ENCODE measurements at regions not wholly inside any gene's neighbourhood (a gene's known extent, or its start where the extent isn't known, plus 50 kb on each side); places are given as distances from the start of the nearest gene placed in this dataset.

DNA sequence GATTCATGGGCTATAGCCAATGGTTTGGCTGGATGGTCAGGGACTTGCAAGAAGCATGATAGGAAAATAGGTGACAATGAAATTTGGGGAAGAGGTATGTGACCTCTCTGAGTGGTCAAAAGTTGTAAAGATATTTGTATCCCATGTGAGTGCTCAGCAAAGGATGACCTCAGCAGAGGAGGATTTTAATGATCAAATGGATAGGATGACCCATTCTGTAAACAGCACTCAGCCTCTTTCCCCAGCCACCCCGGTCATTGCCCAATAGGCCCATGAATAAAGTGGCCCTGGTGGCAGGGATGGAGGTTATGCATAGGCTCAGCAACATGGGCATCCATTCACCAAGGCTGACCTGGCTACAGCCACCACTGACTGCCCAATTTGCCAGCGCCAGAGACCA is 138.4 kb upstream of the SPDL1 start:
- no peak for DNase-seq

DNA sequence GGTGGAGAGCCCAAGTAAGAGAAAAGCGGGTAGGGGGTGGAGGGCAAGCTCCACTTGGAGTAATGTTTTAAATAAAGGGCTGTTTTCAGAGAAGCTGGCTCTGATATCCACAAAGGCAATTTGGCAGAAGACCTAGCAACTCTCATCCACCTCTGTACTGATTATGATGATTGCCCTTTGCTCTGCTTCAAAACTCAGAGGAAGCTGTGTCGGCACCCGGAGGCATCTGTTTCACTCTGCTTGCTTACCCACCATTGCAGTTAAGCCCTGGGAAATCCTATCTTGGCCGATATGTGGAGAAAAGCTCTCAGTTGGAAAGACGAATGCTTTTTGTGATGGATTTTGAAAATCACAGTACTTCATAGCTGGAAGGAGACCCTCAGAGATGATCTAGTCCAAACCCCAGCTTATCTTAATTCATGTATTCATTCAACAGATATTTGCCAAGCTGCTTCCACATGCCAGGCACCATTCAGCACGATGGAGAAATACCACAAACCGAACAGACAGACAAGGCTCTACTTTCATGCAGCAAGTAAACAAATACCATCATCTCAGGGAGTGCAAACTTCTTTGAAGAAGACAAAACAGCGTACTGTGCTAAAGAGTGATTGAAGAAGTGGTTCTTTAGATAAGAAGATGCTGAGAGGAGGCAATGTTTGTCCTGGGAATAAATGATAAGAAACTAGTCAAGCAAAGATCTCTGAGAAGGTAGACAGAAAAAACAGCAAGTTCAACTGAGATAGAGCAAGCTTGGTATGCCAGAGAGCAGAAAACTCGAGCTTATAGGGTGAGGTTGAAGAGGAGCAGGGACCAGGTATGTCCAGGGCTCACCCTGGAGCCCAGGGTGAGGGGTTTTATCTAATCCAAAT is 140.4 kb upstream of the SPDL1 start:
- no peak for DNase-seq

DNA sequence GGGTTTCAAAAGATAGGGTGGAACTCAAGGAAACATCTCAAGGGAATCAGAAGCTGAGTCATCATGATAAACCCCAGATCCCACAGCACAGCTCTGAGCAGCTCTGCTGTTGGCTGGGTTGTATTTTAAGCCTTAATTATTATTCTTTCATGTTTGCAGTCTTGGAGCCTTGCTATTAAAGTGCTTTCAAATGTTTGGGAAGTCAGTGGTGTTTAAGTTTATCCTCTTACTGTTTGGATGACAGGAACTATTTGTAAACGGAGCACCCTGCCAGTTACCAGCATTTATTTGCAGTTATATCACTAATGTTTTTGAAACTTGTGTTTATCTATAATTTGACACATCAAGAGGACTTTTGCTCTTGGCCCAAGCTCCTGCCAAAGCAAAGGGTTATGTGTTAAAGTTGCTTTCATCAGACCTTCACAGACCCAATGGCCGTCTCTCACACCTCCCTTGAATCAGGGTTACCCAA is 141.1 kb upstream of the SPDL1 start:
- DNase-seq: no peak

DNA sequence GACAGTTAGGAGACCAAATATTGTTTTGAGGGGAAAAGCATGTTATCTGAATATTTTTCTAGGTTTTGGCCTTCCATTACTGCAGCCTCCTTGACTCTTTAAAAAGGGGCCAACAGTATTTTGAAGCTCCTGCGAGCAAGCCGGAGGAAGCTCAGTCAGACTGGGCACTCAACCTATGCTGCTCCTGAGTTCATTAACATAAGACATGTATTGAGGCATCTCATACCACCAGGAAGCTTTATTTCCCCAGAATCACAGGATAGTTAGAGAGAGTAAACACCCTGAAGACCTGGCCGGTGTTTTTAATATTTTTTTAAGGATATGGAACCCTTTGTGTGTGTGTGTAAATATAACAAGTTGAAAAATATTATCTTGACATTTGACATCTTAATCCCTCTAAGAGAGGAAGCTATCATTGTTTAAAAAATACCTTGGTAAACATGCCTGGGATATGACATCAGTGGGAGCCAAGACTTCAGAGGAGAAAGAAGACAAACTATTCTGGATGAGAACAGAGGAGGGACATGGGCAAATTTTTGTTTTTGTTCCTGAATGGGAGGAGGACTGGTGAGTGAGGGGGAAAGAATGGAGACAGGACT is 139.3 kb upstream of the SLIT3 start:
- DNase-seq: no peak

DNA sequence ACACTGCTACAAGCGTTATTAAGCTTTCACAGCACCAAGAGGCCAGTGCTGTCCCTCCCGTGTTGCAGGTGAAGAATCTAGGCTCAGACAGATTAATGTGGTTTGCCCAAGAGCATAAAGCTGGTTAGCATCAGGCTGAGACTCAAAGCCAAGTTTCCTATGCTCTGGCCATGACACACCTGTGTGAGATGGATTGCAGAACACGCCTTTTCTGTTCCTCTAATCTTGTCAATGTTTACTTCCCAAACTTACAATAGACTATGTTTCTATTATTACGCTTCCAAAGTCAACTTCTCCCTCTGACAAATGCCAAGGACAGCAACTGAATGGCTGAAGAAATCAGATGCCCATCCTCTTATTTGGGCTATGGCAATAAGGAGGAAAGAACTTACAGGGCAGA is 138.4 kb upstream of the SLIT3 start:
- DNase-seq: no peak

DNA sequence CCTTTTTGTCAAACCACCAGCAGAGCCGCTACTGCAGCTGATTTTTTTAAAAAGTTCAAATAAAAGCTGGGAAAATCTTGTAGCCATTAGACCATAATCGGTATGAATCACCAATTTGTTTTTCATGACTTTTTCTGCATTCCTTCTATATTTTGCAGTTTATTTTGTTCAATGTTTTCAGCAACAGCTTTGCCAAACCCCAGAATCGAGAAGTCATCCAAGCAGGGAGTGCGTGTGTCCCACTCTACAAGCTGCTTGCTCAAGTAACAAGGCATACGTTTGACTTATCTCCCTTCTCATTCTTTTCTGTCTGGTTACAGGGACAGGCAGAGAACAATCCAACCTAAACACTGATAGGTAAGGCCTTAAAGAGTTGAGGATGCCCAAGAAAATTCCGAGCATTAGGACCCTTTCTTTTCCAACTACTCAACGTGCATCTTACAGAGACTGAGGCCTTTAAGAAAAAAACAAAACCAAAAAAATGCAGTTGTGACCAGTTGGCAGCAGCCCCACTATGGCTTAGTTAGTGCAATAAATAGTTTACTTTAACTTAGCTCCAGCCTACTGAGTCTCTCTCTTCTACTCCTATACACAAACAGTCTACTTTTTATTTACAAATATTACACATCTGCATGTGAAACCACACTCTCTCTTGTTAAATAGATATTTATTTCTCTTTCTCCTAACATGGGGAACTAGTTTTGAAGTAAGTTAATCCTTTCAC is 134.7 kb upstream of the SLIT3 start:
- no peak for DNase-seq

DNA sequence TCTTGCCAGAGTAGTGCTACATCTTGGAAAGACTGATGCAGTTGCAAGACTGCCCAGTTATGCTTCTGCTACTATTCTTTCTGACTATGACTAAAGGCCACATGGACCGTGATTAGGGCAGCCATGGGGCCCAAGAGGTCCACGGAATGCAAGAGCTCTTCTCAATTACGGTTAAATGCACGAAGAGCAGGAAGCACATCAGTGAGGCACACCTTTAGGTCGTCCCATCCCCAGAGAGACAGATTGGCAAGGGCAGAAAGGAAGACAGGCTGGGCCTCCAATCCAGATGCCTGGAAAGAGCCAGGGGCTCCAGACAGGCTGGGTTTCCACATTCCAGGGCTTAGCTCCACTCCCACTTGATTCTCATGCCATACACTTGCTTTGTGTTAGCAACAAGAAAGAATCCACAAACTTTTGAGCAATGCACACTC is 132.3 kb upstream of the SLIT3 start:
- no peak for DNase-seq

DNA sequence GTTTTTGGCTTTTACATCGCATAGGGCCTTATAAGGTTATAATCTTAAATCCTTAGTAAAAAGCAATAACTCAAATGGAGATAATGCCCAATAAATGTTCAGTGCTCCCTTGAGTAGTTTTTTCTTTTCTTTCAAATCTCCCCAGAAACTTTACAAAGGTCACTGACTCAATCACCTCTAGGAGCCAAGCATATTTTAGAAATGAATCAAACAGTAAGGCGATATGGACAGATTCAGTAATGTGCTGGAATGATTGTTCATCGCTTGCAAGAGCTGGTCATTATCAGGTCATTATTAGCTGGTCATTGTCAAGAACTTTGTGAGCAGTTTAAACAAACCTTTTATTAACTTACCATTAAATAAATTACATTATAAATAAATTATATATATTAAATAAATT is 130.4 kb upstream of the SLIT3 start:
- DNase-seq: no peak

DNA sequence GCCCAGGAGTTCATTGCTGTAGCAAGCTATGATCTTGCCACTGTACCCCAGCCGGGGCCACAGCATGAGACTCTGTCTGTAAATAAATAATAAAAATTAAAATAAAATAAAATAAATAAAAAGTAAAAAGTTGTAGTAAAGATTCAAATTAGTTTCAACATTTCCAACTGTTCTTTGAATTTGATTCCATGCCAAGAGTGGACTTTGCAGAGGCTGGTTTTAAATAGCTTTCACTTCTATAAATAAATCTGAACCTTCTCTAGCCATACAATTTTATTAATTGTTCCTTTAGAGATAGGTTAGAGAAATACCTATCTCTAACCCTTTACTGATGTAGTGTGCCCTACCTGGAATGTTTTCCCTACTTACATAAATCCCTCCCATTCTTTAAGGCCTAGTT is 129.7 kb upstream of the SLIT3 start:
- DNase-seq: no peak

DNA sequence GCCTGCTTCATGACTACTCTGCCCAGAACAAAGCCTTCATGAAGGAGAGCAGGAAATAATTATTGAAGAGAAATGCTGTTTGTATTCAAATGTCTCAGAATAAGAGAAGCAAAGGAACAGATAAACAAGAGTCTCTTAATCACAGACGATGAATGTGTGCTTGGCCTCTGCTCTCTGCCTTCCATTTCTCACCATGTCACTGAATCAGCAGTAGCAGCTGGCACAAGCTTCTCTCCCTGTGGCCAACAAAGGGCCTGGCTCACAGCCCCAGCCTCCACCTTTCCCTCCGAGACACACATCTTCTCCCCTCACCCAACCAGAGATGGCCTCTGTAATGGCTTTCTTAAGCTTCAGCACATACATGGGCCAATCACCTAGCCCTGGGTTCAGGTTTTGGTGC is 128.1 kb upstream of the SLIT3 start:
- no peak for DNase-seq

DNA sequence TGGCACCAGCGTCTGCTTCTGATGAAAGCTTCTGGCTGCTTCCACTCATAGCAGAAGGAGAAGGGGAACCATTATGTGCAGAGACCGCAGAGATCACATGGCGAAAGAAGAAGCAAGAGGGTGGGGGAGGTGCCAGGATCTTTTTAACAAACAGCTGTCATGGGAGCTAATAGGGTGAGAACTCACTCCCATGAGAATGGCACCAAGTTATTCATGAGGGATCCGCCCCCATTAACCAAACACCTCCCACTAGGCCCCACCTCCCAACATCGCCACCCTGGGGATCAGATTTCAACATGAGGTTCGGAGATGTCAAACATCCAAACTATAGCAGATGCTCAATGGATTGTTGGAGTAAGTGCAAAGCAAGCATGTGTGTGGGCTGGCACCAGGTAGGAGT is 125.8 kb upstream of the SLIT3 start:
- DNase-seq: no peak

DNA sequence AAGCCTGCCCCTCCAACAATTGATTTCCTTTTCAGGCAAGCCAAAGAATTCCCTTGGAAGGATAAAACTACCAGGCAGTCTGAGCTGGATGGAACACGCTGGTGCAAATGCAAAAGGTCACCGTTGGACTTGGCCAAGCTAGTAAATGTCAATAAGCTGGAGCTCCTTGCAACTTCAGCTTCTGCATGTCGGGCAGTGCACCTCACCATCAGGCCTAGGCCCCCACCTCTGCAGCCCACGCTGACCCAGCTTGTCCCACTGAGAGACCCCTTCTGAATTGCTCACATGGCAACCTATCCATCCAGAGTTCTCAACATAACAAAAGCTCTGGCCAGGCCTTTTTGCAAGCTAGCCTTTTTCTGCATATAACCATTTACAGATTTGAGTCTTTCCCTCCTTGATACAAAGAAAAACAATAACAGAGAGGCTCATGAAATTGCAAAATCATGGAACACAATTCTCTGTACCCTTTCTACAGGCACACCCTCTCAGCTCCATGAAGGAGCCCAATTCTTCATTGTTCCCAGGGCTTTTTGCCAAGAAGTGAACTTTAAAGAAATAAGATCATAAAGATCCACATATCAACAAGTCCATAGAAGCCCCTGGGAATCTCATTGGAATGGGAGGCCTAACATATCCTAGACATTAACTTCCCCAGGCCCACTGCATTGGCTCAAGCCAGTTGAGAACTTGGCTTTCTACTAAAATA is 123.9 kb upstream of the SLIT3 start:
- no peak for DNase-seq

DNA sequence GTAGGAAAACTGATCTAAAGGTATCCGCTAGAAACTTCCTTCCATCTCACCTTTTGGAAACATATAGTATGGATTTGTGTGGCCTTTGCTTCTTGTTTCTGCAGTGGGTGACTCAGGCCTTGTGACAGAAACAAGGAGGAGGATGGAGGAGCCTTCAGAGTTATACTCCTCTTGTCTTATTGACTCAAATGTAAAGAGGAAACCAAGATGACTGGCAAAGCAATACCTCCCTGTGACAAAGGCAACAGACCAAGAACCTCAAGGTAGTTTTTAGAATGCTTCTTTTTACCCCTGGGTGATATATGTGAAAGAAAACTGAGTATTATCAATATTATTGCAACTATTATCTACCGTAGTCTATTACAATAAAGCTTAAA is 123.3 kb upstream of the SLIT3 start:
- no peak for DNase-seq

DNA sequence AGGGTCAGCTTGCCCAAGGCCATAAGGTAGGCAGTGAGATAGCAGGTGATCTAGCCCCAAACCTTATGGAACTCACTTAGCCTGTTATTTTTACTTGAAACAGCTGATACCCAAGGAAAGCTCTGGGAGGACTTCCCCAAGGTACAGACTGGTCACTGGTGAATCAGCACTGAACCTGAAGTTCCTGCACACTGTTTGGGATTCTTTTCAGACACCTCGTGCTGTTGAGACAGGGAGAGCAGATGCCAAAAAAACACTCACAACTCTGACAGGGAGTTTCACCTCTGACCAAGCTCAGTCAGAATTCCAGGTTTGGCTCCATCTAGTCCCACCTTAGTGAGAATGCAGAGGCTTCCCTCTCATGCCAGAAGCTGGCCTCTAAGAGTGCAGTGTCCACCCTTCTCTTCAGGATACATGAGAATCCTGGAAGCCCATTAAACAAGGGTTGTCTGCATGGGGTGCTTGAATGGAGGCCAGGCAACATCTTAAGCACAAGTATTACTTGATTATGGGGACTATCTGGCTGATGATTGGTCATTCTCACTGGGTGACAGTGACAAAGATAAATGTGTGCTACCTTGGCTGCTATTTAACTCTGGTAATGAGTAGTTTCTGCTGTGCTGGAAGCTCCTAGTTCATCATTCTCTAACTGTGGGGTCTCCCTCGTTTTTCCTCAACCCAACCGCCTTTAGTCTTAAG is 122.8 kb upstream of the SLIT3 start:
- DNase-seq: no peak

DNA sequence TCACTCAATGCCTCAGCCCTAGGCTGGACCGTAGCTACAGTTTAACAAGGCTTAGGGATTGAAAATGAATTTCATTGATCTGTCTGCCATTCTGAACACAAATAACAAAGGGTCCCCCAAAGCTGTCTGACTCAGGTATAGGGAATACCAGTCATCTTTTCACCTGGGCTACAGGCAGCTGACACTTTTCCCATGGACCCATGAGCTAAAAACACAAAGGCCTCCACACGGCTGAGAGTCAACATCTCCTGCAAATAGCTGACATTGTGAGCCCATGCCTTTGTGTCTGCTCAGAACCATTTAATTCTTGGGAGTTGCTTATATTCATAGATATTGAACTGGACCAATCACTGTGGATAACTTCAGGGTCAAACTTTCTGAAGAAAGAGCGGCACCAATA is 121.1 kb upstream of the SLIT3 start:
- DNase-seq: no peak

DNA sequence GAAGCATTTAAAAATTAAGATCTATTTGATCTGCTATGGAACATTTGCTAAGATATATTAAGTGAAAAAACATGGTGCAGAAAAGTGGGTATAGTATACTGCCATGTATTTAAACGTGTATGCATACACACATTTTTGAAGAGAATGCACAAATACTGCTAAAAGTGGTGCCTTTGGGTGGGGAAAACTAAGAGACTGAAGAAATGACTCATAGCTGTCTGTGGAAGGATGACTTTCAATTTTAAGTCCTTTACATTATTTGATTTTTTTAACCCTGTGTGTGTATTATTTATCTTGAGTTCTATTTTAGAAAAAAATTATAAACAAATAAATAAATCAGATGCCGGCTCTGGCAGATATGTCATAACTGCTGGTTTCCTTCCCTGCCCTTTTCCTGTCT is 120.7 kb upstream of the SLIT3 start:
- no peak for DNase-seq

DNA sequence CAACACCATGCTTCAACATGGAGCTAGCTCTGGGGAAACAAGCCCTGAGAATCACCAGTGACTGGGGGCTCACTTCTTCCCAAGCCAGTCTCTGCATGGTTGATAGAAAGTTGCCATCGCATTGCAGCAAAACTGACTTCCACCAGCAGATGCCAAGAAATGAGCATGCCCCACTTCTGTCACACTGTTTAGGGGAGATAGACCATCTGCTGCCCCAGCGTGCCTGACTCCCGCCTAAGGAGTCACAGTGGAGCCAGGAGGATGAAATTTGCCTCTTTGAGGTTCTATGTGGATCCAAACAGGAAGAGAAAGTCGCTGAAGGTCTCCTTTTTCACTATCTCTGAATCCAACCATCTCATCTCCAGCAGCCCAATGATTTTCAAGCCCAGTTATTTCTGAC is 116.7 kb upstream of the SLIT3 start:
- no peak for DNase-seq

DNA sequence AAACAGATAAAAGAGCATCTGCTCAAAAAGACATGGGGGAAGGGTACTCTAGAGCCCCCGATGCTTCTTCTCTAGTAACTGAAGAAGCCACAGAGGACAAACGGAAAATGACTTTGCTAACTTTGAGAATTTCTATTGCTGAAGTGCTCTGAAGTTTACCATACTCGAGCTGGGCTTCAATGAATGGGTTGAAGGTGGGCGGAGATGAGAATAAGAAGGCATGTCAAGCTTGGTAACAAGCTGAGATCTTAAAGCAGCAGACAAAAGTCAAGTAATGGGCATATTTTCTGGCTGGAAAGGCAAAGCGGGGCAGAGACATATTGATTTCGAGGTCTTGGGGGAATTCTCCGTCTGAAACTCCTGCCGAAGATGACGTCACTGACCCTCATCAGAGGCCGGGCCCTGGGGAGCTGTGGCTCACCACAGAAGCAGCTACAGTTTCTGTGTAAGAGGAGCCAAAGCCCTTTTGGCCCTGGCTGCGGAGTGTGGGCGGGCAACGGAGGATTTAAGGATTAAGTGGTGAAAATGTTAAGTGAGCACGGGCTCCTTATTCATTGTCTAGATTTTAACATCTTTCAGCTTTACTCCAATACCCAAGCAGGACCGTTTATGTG is 115.8 kb upstream of the SLIT3 start:
- DNase-seq: peak; percentile 5

DNA sequence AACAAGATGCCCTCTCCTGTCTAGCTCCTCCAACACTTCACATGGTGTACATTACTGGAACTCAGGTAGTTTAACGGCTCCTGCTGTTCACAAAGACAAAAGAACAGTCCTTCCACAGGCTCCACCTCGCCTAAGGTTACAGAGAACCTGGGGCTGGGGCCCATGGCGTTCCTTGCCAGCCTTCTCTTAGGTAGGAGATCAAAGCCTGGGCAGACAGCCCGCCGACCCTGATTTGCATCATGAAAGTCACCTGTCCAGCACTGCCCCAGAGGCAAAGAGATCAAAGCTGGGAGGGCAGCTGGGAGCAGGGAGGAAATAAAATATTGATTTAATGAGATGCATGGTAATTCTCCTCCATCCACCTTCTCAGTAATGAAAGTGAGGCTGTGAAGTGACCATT is 115.0 kb upstream of the SLIT3 start:
- DNase-seq: no peak

DNA sequence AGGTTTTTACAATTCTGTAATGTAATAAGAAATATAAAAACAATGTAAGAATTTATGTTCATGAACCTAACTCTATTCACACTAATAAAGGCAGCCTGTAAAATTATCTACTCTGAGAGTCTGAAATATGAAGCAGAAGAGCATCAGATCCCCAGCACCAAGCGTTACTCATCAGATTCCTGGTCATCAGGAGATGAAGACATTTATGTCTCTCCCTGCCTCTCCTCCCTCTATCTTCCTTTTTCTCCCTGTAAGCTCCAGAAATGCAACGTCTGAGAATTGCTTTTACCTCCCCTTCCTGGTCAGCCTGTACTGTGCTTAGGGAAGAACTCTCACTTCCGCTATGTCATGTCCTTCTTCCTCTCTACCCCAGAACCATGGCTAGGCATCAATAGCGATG is 114.4 kb upstream of the SLIT3 start:
- no peak for DNase-seq

DNA sequence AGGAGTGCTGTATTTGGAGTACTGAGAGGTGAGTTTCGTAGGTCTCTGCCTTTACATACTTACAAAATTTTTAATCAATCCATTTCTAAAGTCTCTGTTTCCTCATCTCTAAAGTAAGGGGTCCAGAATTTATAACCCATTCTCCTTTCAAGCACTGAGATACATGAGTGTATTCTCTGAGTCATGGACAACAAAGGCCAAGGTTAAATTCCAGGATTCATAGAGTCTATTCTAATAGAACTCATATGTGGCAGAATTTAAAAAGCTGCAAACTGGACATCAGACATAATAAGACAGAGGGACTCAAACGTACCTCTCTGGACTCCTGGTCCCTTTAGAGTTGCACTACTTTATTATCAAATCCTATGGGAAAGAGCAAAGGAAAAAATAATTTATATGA is 112.5 kb upstream of the SLIT3 start:
- DNase-seq: no peak

DNA sequence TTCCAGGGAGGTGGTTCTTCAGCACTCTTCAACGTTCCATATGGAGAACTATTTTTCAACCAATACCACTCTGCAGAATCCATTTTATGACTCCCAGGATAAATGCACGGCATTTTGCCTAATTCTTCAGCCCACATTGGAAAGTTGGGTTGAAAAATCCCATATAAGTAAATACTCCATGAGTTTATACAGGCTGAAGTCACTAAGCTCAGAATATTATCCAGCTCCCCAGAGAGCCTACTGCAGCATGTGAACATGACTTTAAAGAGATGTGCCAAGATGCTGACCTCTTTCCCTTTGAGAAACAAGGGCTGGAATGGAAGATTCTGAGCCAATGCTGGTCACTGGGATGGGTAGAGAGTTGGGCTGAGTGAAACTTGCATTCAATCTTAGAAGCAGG is 111.9 kb upstream of the SLIT3 start:
- DNase-seq: no peak
